Kidney (tissue), 13 donors: ENCODE measurements at regions not wholly inside any gene's neighbourhood (a gene's known extent, or its start where the extent isn't known, plus 50 kb on each side); places are given as distances from the start of the nearest gene placed in this dataset.
"Not testable (repeated sequence)": the region's sequence is repeated elsewhere in the genome, so short reads cannot be mapped to it uniquely, and the experiment has no call there.

ENCODE experiments used
- DNase-seq, 5 donors: peaks; one replicate each; pipeline ENCODE4 v3.0.0-alpha.2; 2013 to 2020
- FAIRE-seq: peaks from 2 replicates; lab custom pipeline; 2012; peaks lifted over from hg19 to GRCh38; lab: Jason Lieb, UNC
- H3K27ac ChIP-seq, 2 donors: one replicate each; pipeline ENCODE4 v1.7.0; 2013; ENCODE audit warnings: low read depth in 2 of 2, low read length in 2 of 2, inconsistent platforms in 1 of 2
- H3K27me3 ChIP-seq: one replicate; pipeline ENCODE4 v1.7.1; 2013; ENCODE audit warnings: low read length, inconsistent platforms; ENCODE audit not compliant: control insufficient read depth, insufficient read depth
- H3K36me3 ChIP-seq, 3 donors: one replicate each; pipeline versions ENCODE4 v1.7.0 to v1.7.1; 2013; ENCODE audit warnings: low read length in 3 of 3, control low read depth in 1 of 3, inconsistent platforms in 1 of 3; ENCODE audit not compliant: insufficient read depth in 3 of 3, control insufficient read depth in 2 of 3
- H3K4me1 ChIP-seq, 3 donors: one replicate each; pipeline versions ENCODE4 v1.7.0 to v1.7.1; 2013; ENCODE audit warnings: low read length in 3 of 3, inconsistent platforms in 1 of 3, low read depth in 1 of 3; ENCODE audit not compliant: control insufficient read depth in 2 of 3, insufficient read depth in 2 of 3
- H3K4me3 ChIP-seq, 3 donors: one replicate each; pipeline versions ENCODE4 v1.7.0 to v1.8.1; 2013; ENCODE audit warnings: low read length in 3 of 3, control low read depth in 1 of 3, inconsistent platforms in 1 of 3
- H3K9ac ChIP-seq, 3 donors: one replicate each; pipeline versions ENCODE4 v1.7.0 to v1.7.1; 2013; ENCODE audit warnings: low read length in 3 of 3, control low read depth in 1 of 3, inconsistent platforms in 1 of 3
- H3K9me3 ChIP-seq, 3 donors: one replicate each; pipeline versions ENCODE4 v1.7.0 to v1.7.1; 2013; ENCODE audit warnings: low read length in 3 of 3, control low read depth in 1 of 3, inconsistent platforms in 1 of 3; ENCODE audit not compliant: control insufficient read depth in 2 of 3, insufficient read depth in 1 of 3
- CTCF ChIP-seq: IDR thresholded peaks from 3 replicates; pipeline ENCODE4 v1.5.1; 2012; ENCODE audit warnings: mild to moderate bottlenecking, moderate library complexity, borderline replicate concordance; ENCODE audit not compliant: insufficient read depth; ENCODE audit errors: extremely low read depth
- intact Hi-C: fragments of 100-400 bp; cut with DNase I; formaldehyde crosslinking; loops from one replicate; pipeline ENCODE4 v1.11.1; 2022
- donor health status: control.
- donor health status: control.
- donor health status: control.
- donor health status: control.
- donor health status: control.
- donor health status: DM: yes; HTN: yes; CAD: no.
- donor health status: Normal renal cell carcinoma (clear cell type).

- no peak overlapping the region for H3K4me3 ChIP-seq
- H3K9me3 ChIP-seq, result no peaks in the 10 kb centered on the region
- no peak overlapping the region for H3K9ac ChIP-seq
- H3K27ac ChIP-seq, result no peak overlapping the region
- no peaks in the 10 kb centered on the region for H3K27me3 ChIP-seq
- no peaks in the 10 kb centered on the region for H3K4me1 ChIP-seq
- intact Hi-C loops, result no loop called here
- TF ChIP-seq CTCF, result no peak
- FAIRE-seq (no peak), DNase-seq (no peak)
- no peaks in the 10 kb centered on the region for H3K36me3 ChIP-seq
These were observed 198.0 kb downstream of the ANKRD30B start for GRCh38 chr18:14945984-14946383.

GRCh38 chr18:14946741-14947470, 198.9 kb downstream of the ANKRD30B start:
- intact Hi-C loops, result not testable (repeated sequence)

GRCh38 chr18:14947482-14948162, 199.7 kb downstream of the ANKRD30B start:
- no peak for DNase-seq
- Histone ChIP-seq H3K36me3 (no peaks in the 10 kb centered on the region), H3K4me1 (no peaks in the 10 kb centered on the region), H3K9me3 (no peaks in the 10 kb centered on the region), H3K4me3 (no peak overlapping the region), H3K27ac (no peak overlapping the region), H3K27me3 (no peaks in the 10 kb centered on the region), H3K9ac (no peak overlapping the region)
- intact Hi-C loops, result no loop called here
- no peak for FAIRE-seq
- no peak for TF ChIP-seq CTCF

More at GRCh38 chr18:14946741-14947470, 198.9 kb downstream of the ANKRD30B start:
- H3K9me3 ChIP-seq, FAIRE-seq, H3K36me3 ChIP-seq, H3K4me3 ChIP-seq, H3K4me1 ChIP-seq, H3K27me3 ChIP-seq, H3K9ac ChIP-seq, H3K27ac ChIP-seq, DNase-seq: not testable (repeated sequence)

- no peaks in the 10 kb centered on the region for H3K9me3 ChIP-seq
- DNase-seq, result no peak
- no peak for FAIRE-seq
- H3K9ac ChIP-seq, result no peak overlapping the region
- H3K4me1 ChIP-seq, result no peaks in the 10 kb centered on the region
- H3K4me3 ChIP-seq, result no peak overlapping the region
- H3K27ac ChIP-seq, result no peak overlapping the region
- no peak for TF ChIP-seq CTCF
- H3K27me3 ChIP-seq, result no peaks in the 10 kb centered on the region
- intact Hi-C loops, result no loop called here
- H3K36me3 ChIP-seq, result no peaks in the 10 kb centered on the region
These were observed 200.2 kb downstream of the ANKRD30B start for GRCh38 chr18:14948163-14948540.
